Stimulated activated naive CD8-positive, alpha-beta T cell treated with anti-CD3 and anti-CD28 coated beads, Interleukin-15, amount 100 ng/mL, for 72 hours (primary cell): ENCODE measurements at regions not wholly inside any gene's neighbourhood (a gene's known extent, or its start where the extent isn't known, plus 50 kb on each side); places are given as distances from the start of the nearest gene placed in this dataset.

Experiments
- ATAC-seq: fragments of 150-1000 bp; cut with Tn5 transposase; 2 replicates; pipeline ENCODE4 v1.10.0; 2021; ENCODE audit warnings: mild to moderate bottlenecking, moderate library complexity
- DNase-seq, 2 donors: peaks; one replicate each; pipeline ENCODE4 v3.0.0; 2021 to 2022
- H3K27ac Mint-ChIP-seq, 2 donors: one replicate each; pipeline ENCODE4 v1.8.0; 2022; ENCODE audit warnings: mild to moderate bottlenecking in 2 of 2, mixed read lengths in 2 of 2, moderate library complexity in 2 of 2
- H3K27me3 Mint-ChIP-seq: one replicate; pipeline ENCODE4 v1.8.0; 2022; ENCODE audit warnings: mixed read lengths
- H3K4me1 Mint-ChIP-seq: one replicate; pipeline ENCODE4 v1.8.0; 2022; ENCODE audit warnings: mild to moderate bottlenecking, mixed read lengths
- H3K4me3 Mint-ChIP-seq, 2 donors: one replicate each; pipeline ENCODE4 v1.8.0; 2022; ENCODE audit warnings: mild to moderate bottlenecking in 2 of 2, mixed read lengths in 2 of 2, moderate library complexity in 1 of 2
- H3K9me3 Mint-ChIP-seq, 2 donors: one replicate each; pipeline ENCODE4 v1.8.0; 2022; ENCODE audit warnings: mixed read lengths in 2 of 2

- ATAC-seq = no peak
- Mint-ChIP-seq H3K27me3 (peaks cover 52% of the 10 kb centered on the region), H3K4me1 (no peaks in the 10 kb centered on the region), H3K4me3 (no peak overlapping the region), H3K9me3 (no peaks in the 10 kb centered on the region), H3K27ac (no peak overlapping the region)
- no peak for DNase-seq
These were observed 79.1 kb upstream of the KCNMA1 start for GRCh38 chr10:77716458-77717317.

GRCh38 chr10:77715536-77715935 is 77.9 kb upstream of the KCNMA1 start:
- ATAC-seq (no peak), DNase-seq (no peak)
- Mint-ChIP-seq H3K27ac (no peak overlapping the region), H3K27me3 (peaks cover 64% of the 10 kb centered on the region), H3K9me3 (no peaks in the 10 kb centered on the region), H3K4me1 (peaks cover 11% of the 10 kb centered on the region), H3K4me3 (no peak overlapping the region)

GRCh38 chr10:77715088-77715487 is 77.5 kb upstream of the KCNMA1 start:
- no peak overlapping the region for H3K27ac Mint-ChIP-seq
- no peak for DNase-seq

GRCh38 chr10:77713521-77714280 is 76.1 kb upstream of the KCNMA1 start:
- Mint-ChIP-seq H3K27me3 (peaks cover 69% of the 10 kb centered on the region), H3K9me3 (no peaks in the 10 kb centered on the region), H3K27ac (peak overlapping the region in 1 of 2 donors; percentile 75), H3K4me1 (peaks cover 19% of the 10 kb centered on the region), H3K4me3 (no peak overlapping the region)
- ATAC-seq (no peak), DNase-seq (no peak)

More at GRCh38 chr10:77715088-77715487, 77.5 kb upstream of the KCNMA1 start:
- H3K4me1 Mint-ChIP-seq = peaks cover 16% of the 10 kb centered on the region
- no peak overlapping the region for H3K4me3 Mint-ChIP-seq
- peaks cover 68% of the 10 kb centered on the region for H3K27me3 Mint-ChIP-seq
- H3K9me3 Mint-ChIP-seq = no peaks in the 10 kb centered on the region
- no peak for ATAC-seq

- ATAC-seq (no peak), DNase-seq (no peak)
- Mint-ChIP-seq H3K27ac (no peak overlapping the region), H3K4me3 (no peak overlapping the region), H3K9me3 (no peaks in the 10 kb centered on the region), H3K27me3 (peaks cover 59% of the 10 kb centered on the region), H3K4me1 (peaks cover 19% of the 10 kb centered on the region)
These were observed 74.6 kb upstream of the KCNMA1 start for GRCh38 chr10:77712207-77712606.

GRCh38 chr10:77711683-77712049 is 74.1 kb upstream of the KCNMA1 start:
- ATAC-seq = no peak
- H3K9me3 Mint-ChIP-seq = no peaks in the 10 kb centered on the region
- peak overlapping the region; percentile 74 to 86 for H3K4me3 Mint-ChIP-seq
- H3K4me1 Mint-ChIP-seq = peaks cover 19% of the 10 kb centered on the region
- no peak for DNase-seq
- H3K27ac Mint-ChIP-seq = no peak overlapping the region
- H3K27me3 Mint-ChIP-seq = peaks cover 60% of the 10 kb centered on the region

GRCh38 chr10:77710759-77711682 is 73.4 kb upstream of the KCNMA1 start:
- Mint-ChIP-seq H3K9me3 (no peaks in the 10 kb centered on the region), H3K4me1 (peaks cover 19% of the 10 kb centered on the region), H3K4me3 (peak overlapping the region; percentile 74 to 86), H3K27ac (no peak overlapping the region), H3K27me3 (peaks cover 66% of the 10 kb centered on the region)
- ATAC-seq = peak; percentile 88
- DNase-seq = peak; percentile 71 to 77

- Mint-ChIP-seq H3K9me3 (no peaks in the 10 kb centered on the region), H3K4me3 (peak overlapping the region in 1 of 2 donors; percentile 16), H3K4me1 (peaks cover 19% of the 10 kb centered on the region), H3K27me3 (peaks cover 74% of the 10 kb centered on the region), H3K27ac (no peak overlapping the region)
- ATAC-seq = peak; percentile 60
- peak in 1 of 2 donors; percentile 21 for DNase-seq
These were observed 72.5 kb upstream of the KCNMA1 start for GRCh38 chr10:77710081-77710551.

GRCh38 chr10:77707570-77707969 is 70.0 kb upstream of the KCNMA1 start:
- peaks cover 19% of the 10 kb centered on the region for H3K4me1 Mint-ChIP-seq
- DNase-seq (no peak), ATAC-seq (no peak)
- no peak overlapping the region for H3K27ac Mint-ChIP-seq
- H3K9me3 Mint-ChIP-seq = no peaks in the 10 kb centered on the region
- no peak overlapping the region for H3K4me3 Mint-ChIP-seq
- H3K27me3 Mint-ChIP-seq = peaks cover 52% of the 10 kb centered on the region

- H3K27ac Mint-ChIP-seq = no peak overlapping the region
- no peak for ATAC-seq
- no peaks in the 10 kb centered on the region for H3K9me3 Mint-ChIP-seq
- H3K4me3 Mint-ChIP-seq = no peak overlapping the region
- peaks cover 43% of the 10 kb centered on the region for H3K27me3 Mint-ChIP-seq
- DNase-seq = no peak
- H3K4me1 Mint-ChIP-seq = no peaks in the 10 kb centered on the region
These were observed 64.6 kb upstream of the KCNMA1 start for GRCh38 chr10:77702166-77702565.

- no peak for DNase-seq
- H3K4me3 Mint-ChIP-seq = no peak overlapping the region
- H3K27ac Mint-ChIP-seq = no peak overlapping the region
- no peak for ATAC-seq
- peaks cover 30% of the 10 kb centered on the region for H3K27me3 Mint-ChIP-seq
- H3K4me1 Mint-ChIP-seq = no peaks in the 10 kb centered on the region
- H3K9me3 Mint-ChIP-seq = no peaks in the 10 kb centered on the region
These were observed 62.5 kb upstream of the KCNMA1 start for GRCh38 chr10:77700086-77700485.

GRCh38 chr10:77699080-77699645 is 61.6 kb upstream of the KCNMA1 start:
- no peak overlapping the region for H3K27ac Mint-ChIP-seq
- ATAC-seq (no peak), DNase-seq (no peak)
- no peaks in the 10 kb centered on the region for H3K4me1 Mint-ChIP-seq
- H3K9me3 Mint-ChIP-seq = no peaks in the 10 kb centered on the region
- H3K4me3 Mint-ChIP-seq = no peak overlapping the region
- H3K27me3 Mint-ChIP-seq = peaks cover 32% of the 10 kb centered on the region

- ATAC-seq = no peak
- H3K4me3 Mint-ChIP-seq = no peak overlapping the region
- peaks cover 35% of the 10 kb centered on the region for H3K27me3 Mint-ChIP-seq
- H3K27ac Mint-ChIP-seq = peak overlapping the region in 1 of 2 donors; percentile 92
- no peaks in the 10 kb centered on the region for H3K4me1 Mint-ChIP-seq
- no peaks in the 10 kb centered on the region for H3K9me3 Mint-ChIP-seq
- DNase-seq = no peak
These were observed 60.8 kb upstream of the KCNMA1 start for GRCh38 chr10:77698267-77698931.

- Mint-ChIP-seq H3K27ac (no peak overlapping the region), H3K27me3 (peaks cover 42% of the 10 kb centered on the region), H3K4me1 (no peaks in the 10 kb centered on the region), H3K4me3 (no peak overlapping the region), H3K9me3 (no peaks in the 10 kb centered on the region)
- no peak for ATAC-seq
- DNase-seq = no peak
These were observed 59.0 kb upstream of the KCNMA1 start for GRCh38 chr10:77696584-77696983.
